ENCODE measurements at regions not wholly inside any gene's neighbourhood (a gene's known extent, or its start where the extent isn't known, plus 50 kb on each side); places are given as distances from the start of the nearest gene placed in this dataset.

- no peak for DNase-seq (ENCODE audit: extremely low read depth, insufficient read length)
- no peak overlapping the region for H3K4me3 ChIP-seq (replicated peaks; ENCODE audit: low read depth, low read length)
- H3K36me3 ChIP-seq (ENCODE audit: control insufficient read depth, insufficient read depth, low read length) = no peaks in the 10 kb centered on the region
- TF ChIP-seq, protein P1, sequence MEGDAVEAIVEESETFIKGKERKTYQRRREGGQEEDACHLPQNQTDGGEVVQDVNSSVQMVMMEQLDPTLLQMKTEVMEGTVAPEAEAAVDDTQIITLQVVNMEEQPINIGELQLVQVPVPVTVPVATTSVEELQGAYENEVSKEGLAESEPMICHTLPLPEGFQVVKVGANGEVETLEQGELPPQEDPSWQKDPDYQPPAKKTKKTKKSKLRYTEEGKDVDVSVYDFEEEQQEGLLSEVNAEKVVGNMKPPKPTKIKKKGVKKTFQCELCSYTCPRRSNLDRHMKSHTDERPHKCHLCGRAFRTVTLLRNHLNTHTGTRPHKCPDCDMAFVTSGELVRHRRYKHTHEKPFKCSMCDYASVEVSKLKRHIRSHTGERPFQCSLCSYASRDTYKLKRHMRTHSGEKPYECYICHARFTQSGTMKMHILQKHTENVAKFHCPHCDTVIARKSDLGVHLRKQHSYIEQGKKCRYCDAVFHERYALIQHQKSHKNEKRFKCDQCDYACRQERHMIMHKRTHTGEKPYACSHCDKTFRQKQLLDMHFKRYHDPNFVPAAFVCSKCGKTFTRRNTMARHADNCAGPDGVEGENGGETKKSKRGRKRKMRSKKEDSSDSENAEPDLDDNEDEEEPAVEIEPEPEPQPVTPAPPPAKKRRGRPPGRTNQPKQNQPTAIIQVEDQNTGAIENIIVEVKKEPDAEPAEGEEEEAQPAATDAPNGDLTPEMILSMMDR (IDR thresholded peaks at IDR 0.05; ENCODE audit: insufficient read depth, low read length, poor library complexity, severe bottlenecking) = no peak
- no peaks in the 10 kb centered on the region for H3K27me3 ChIP-seq (replicated peaks; ENCODE audit: control insufficient read depth, insufficient read depth, low read length)
These were observed 120.7 kb upstream of the CCDC28A start for GRCh38 chr6:138652824-138653223.

DNA sequence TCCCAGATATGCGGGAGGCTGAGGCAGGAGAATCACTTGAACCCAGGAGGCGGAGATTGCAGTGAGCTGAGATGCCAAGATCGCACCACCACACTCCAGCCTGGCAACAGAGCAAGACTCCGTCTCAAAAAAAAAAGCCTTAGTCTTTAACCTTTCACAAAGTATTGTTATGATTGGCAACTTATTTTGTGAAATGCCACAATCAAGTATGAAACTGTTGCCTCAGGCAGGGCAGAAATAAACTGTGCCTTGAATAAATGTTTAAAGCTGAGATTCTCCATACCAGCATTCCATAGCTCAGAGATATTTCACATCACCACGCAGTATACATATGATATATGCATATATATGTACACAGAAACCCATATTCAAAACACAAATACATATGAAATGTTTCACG lies 120.1 kb upstream of the CCDC28A start:
- no peaks in the 10 kb centered on the region for H3K36me3 ChIP-seq (ENCODE audit: control insufficient read depth, insufficient read depth, low read length)
- DNase-seq (ENCODE audit: extremely low read depth, insufficient read length) = no peak
- TF ChIP-seq, protein P1 (IDR thresholded peaks at IDR 0.05; ENCODE audit: insufficient read depth, low read length, poor library complexity, severe bottlenecking) = no peak
- H3K4me3 ChIP-seq (replicated peaks; ENCODE audit: low read depth, low read length) = no peak overlapping the region
- no peaks in the 10 kb centered on the region for H3K27me3 ChIP-seq (replicated peaks; ENCODE audit: control insufficient read depth, insufficient read depth, low read length)

- peak; percentile 40 for DNase-seq (ENCODE audit: extremely low read depth, insufficient read length)
- no peaks in the 10 kb centered on the region for H3K36me3 ChIP-seq (ENCODE audit: control insufficient read depth, insufficient read depth, low read length)
- TF ChIP-seq, protein P1 (IDR thresholded peaks at IDR 0.05; ENCODE audit: insufficient read depth, low read length, poor library complexity, severe bottlenecking) = no peak
These were observed 118.6 kb upstream of the CCDC28A start for GRCh38 chr6:138654715-138655634.

GRCh38 chr6:138655828-138656227 lies 117.7 kb upstream of the CCDC28A start:
- Histone ChIP-seq H3K4me3 (replicated peaks; ENCODE audit: low read depth, low read length) (no peak overlapping the region), H3K36me3 (ENCODE audit: control insufficient read depth, insufficient read depth, low read length) (no peaks in the 10 kb centered on the region), H3K27me3 (replicated peaks; ENCODE audit: control insufficient read depth, insufficient read depth, low read length) (no peaks in the 10 kb centered on the region)
- TF ChIP-seq, protein P1 (IDR thresholded peaks at IDR 0.05; ENCODE audit: insufficient read depth, low read length, poor library complexity, severe bottlenecking) = no peak
- no peak for DNase-seq (ENCODE audit: extremely low read depth, insufficient read length)

More at GRCh38 chr6:138654715-138655634, 118.6 kb upstream of the CCDC28A start:
- Histone ChIP-seq H3K4me3 (replicated peaks; ENCODE audit: low read depth, low read length) (no peak overlapping the region), H3K27me3 (replicated peaks; ENCODE audit: control insufficient read depth, insufficient read depth, low read length) (no peaks in the 10 kb centered on the region)

- Histone ChIP-seq H3K36me3 (ENCODE audit: control insufficient read depth, insufficient read depth, low read length) (no peaks in the 10 kb centered on the region), H3K4me3 (replicated peaks; ENCODE audit: low read depth, low read length) (no peak overlapping the region), H3K27me3 (replicated peaks; ENCODE audit: control insufficient read depth, insufficient read depth, low read length) (no peaks in the 10 kb centered on the region)
- no peak for DNase-seq (ENCODE audit: extremely low read depth, insufficient read length)
- TF ChIP-seq, protein P1 (IDR thresholded peaks at IDR 0.05; ENCODE audit: insufficient read depth, low read length, poor library complexity, severe bottlenecking) = no peak
These were observed 117.1 kb upstream of the CCDC28A start for GRCh38 chr6:138656364-138657064.

Measured in GM06990 (cell line).